ENCODE measurements at regions not wholly inside any gene's neighbourhood (a gene's known extent, or its start where the extent isn't known, plus 50 kb on each side); places are given as distances from the start of the nearest gene placed in this dataset.

DNA sequence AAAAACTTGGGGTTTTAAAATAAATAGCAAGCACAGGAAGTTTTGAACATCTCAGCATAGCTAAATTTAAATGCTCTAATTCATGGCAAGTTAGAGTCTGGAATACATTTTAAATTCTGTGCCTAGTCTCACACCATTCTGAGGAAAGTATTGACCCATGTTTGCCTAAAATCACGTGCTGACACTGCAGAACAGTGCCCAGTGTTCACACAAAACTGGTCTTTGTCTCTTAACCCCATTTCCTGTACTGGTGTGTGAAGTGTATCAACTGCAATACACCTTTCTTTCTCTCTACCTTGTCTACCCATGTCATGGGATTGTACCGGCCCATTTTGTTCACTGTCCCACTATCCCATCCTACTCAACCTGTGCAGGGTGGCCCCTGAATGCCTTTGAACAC, 749.7 kb upstream of the POM121L12 start:
- TF ChIP-seq, protein P1, sequence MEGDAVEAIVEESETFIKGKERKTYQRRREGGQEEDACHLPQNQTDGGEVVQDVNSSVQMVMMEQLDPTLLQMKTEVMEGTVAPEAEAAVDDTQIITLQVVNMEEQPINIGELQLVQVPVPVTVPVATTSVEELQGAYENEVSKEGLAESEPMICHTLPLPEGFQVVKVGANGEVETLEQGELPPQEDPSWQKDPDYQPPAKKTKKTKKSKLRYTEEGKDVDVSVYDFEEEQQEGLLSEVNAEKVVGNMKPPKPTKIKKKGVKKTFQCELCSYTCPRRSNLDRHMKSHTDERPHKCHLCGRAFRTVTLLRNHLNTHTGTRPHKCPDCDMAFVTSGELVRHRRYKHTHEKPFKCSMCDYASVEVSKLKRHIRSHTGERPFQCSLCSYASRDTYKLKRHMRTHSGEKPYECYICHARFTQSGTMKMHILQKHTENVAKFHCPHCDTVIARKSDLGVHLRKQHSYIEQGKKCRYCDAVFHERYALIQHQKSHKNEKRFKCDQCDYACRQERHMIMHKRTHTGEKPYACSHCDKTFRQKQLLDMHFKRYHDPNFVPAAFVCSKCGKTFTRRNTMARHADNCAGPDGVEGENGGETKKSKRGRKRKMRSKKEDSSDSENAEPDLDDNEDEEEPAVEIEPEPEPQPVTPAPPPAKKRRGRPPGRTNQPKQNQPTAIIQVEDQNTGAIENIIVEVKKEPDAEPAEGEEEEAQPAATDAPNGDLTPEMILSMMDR (IDR thresholded peaks at IDR 0.05; ENCODE audit: low read depth, low read length, poor library complexity, severe bottlenecking), result no peak
- no peak for TF ChIP-seq EZH2phosphoT487 (IDR thresholded peaks at IDR 0.05; ENCODE audit: borderline replicate concordance, low read length)

Data from DOHH2 (cell line).